HG03060 (cell line): ENCODE measurements at regions not wholly inside any gene's neighbourhood (a gene's known extent, or its start where the extent isn't known, plus 50 kb on each side); places are given as distances from the start of the nearest gene placed in this dataset.

Source experiments
- ATAC-seq: cut with Tn5 transposase; IDR thresholded peaks from one replicate; pipeline ENCODE4 v1.9.1; 2021; ENCODE audit warnings: low read depth, moderate number of reproducible peaks; ENCODE audit not compliant: unreplicated experiment

- ATAC-seq = no peak
These were observed 113.1 kb upstream of the IGFBP3 start for GRCh38 chr7:46034056-46034768.

GRCh38 chr7:46033592-46033991 is 112.5 kb upstream of the IGFBP3 start:
- ATAC-seq = no peak

- ATAC-seq = no peak
These were observed 111.9 kb upstream of the IGFBP3 start for GRCh38 chr7:46032942-46033341.

GRCh38 chr7:46032353-46032752 is 111.3 kb upstream of the IGFBP3 start:
- ATAC-seq = no peak

GRCh38 chr7:46029111-46029704 is 108.1 kb upstream of the IGFBP3 start:
- ATAC-seq = no peak

- no peak for ATAC-seq
These were observed 107.2 kb upstream of the IGFBP3 start for GRCh38 chr7:46028246-46028645.

GRCh38 chr7:46026741-46027140 is 105.7 kb upstream of the IGFBP3 start:
- no peak for ATAC-seq

GRCh38 chr7:46024263-46024916 is 103.3 kb upstream of the IGFBP3 start:
- no peak for ATAC-seq

GRCh38 chr7:46022397-46022796 is 101.3 kb upstream of the IGFBP3 start:
- no peak for ATAC-seq

GRCh38 chr7:46015107-46015868 is 94.2 kb upstream of the IGFBP3 start:
- no peak for ATAC-seq

- ATAC-seq = no peak
These were observed 90.4 kb upstream of the IGFBP3 start for GRCh38 chr7:46011501-46011900.

- no peak for ATAC-seq
These were observed 90.0 kb upstream of the IGFBP3 start for GRCh38 chr7:46011059-46011458.

GRCh38 chr7:46009211-46009610 is 88.1 kb upstream of the IGFBP3 start:
- no peak for ATAC-seq

GRCh38 chr7:46007990-46008643 is 87.0 kb upstream of the IGFBP3 start:
- no peak for ATAC-seq

- no peak for ATAC-seq
These were observed 86.1 kb upstream of the IGFBP3 start for GRCh38 chr7:46007194-46007593.

GRCh38 chr7:46006723-46007122 is 85.7 kb upstream of the IGFBP3 start:
- no peak for ATAC-seq

GRCh38 chr7:46006212-46006611 is 85.1 kb upstream of the IGFBP3 start:
- ATAC-seq = no peak

- no peak for ATAC-seq
These were observed 83.9 kb upstream of the IGFBP3 start for GRCh38 chr7:46004965-46005364.

- ATAC-seq = no peak
These were observed 83.1 kb upstream of the IGFBP3 start for GRCh38 chr7:46003896-46004875.

GRCh38 chr7:46003161-46003560 is 82.1 kb upstream of the IGFBP3 start:
- no peak for ATAC-seq
